Upper lobe of left lung (tissue), 6 donors: ENCODE measurements at regions not wholly inside any gene's neighbourhood (a gene's known extent, or its start where the extent isn't known, plus 50 kb on each side); places are given as distances from the start of the nearest gene placed in this dataset.
A peak's percentile ranks its signal among the peaks of the same experiment; 100 is the strongest.

Source experiments
- ATAC-seq, 2 donors: fragments of 200-7000 bp; cut with Tn5 transposase; one replicate each; pipeline ENCODE4 v1.9.1; 2022; ENCODE audit warnings: mild to moderate bottlenecking in 2 of 2, moderate library complexity in 2 of 2; ENCODE audit not compliant: low FRiP score in 2 of 2
- DNase-seq, 2 donors: peaks; one replicate each; pipeline ENCODE4 v3.0.0-alpha.2; 2019 to 2020
- H3K27ac ChIP-seq, 4 donors: fragments of 200-600 bp; sonication (generic); one replicate each; pipeline ENCODE4 v1.5.1; 2016 to 2019
- H3K27me3 ChIP-seq, 4 donors: fragments of 200-600 bp; sonication (generic); one replicate each; pipeline ENCODE4 v1.5.1; 2017 to 2019
- H3K36me3 ChIP-seq, 4 donors: fragments of 200-600 bp; sonication (generic); one replicate each; pipeline ENCODE4 v1.5.1; 2016 to 2019
- H3K4me1 ChIP-seq, 4 donors: fragments of 200-600 bp; sonication (generic); one replicate each; pipeline ENCODE4 v1.5.1; 2018 to 2019
- H3K4me3 ChIP-seq, 4 donors: fragments of 200-600 bp; sonication (generic); one replicate each; pipeline ENCODE4 v1.5.1; 2017 to 2019; ENCODE audit warnings: mild to moderate bottlenecking in 2 of 4, moderate library complexity in 1 of 4
- H3K9me3 ChIP-seq, 4 donors: fragments of 200-600 bp; sonication (generic); one replicate each; pipeline ENCODE4 v1.5.1; 2018 to 2019
- EP300 ChIP-seq, 4 donors: sonication (generic); formaldehyde crosslinking; IDR thresholded peaks; one replicate each; pipeline ENCODE4 v1.5.1; 2017; ENCODE audit warnings: antibody characterized with exemption in 4 of 4, control low read depth in 2 of 4
- POLR2A ChIP-seq, 4 donors: fragments of 450-650 bp; IDR thresholded peaks; one replicate each; pipeline ENCODE4 v1.5.1; 2016 to 2017; ENCODE audit warnings: antibody characterized with exemption in 4 of 4, mild to moderate bottlenecking in 2 of 4
- POLR2AphosphoS5 ChIP-seq, 2 donors: sonication (generic); formaldehyde crosslinking; IDR thresholded peaks; one replicate each; pipeline ENCODE4 v1.5.1; 2017; ENCODE audit warnings: antibody characterized with exemption in 2 of 2
- WGBS, 2 donors: methylation state at CpG; one replicate each; pipeline ENCODE4 v1.1.5; 2017 to 2018; 5-methylcytosine and 5-hydroxymethylcytosine counted together
- TF ChIP-seq, protein P1 (sequence below), 6 experiments: fragments of 450-650 bp in 4 of 6; fragments of 200-600 bp in 2 of 6; sonication (generic) in 2 of 6; IDR thresholded peaks; one replicate each; pipeline ENCODE4 v1.5.1; 2016 to 2019; ENCODE audit warnings: antibody characterized with exemption in 6 of 6
- donor health status: DM: no; HTN: no; CAD: no; lungs with moderate emphysema.
- donor health status: DM: no; HTN: yes; CAD: no; lungs with severe emphysema.

DNA sequence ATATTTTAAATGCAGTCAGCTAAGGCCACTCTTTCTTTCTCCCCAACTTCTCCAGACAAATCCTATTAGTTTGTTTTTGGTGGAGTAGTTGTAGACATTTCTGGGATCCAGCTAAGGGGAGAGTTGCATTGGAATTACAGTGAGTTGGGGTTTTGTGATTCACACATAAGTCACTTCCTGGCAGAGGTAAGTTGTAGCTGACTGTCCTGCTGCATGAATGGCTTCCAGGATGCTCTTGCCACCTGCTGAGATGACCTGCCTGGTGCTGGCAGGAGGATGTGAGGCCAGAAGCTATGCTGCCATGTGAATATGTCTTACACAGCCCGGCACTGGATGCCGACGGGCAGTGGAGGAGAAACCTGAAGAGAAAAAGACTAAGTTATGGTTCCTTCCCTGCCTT, 243.7 kb downstream of the TDRD15 start:
- no peak for DNase-seq
- ATAC-seq: no peak
- 90 to 97% methylated on average over 3 of the region's 3 CpGs for WGBS, 2 donors
- H3K36me3 ChIP-seq: no peaks in the 10 kb centered on the region
- H3K4me3 ChIP-seq: no peak overlapping the region
- H3K27ac ChIP-seq: no peak overlapping the region
- H3K27me3 ChIP-seq: no peaks in the 10 kb centered on the region
- TF ChIP-seq EP300 (IDR thresholded peaks at IDR 0.05) (no peak), POLR2AphosphoS5 (IDR thresholded peaks at IDR 0.05) (no peak), POLR2A (IDR thresholded peaks at IDR 0.05) (no peak)
- TF ChIP-seq, protein P1, sequence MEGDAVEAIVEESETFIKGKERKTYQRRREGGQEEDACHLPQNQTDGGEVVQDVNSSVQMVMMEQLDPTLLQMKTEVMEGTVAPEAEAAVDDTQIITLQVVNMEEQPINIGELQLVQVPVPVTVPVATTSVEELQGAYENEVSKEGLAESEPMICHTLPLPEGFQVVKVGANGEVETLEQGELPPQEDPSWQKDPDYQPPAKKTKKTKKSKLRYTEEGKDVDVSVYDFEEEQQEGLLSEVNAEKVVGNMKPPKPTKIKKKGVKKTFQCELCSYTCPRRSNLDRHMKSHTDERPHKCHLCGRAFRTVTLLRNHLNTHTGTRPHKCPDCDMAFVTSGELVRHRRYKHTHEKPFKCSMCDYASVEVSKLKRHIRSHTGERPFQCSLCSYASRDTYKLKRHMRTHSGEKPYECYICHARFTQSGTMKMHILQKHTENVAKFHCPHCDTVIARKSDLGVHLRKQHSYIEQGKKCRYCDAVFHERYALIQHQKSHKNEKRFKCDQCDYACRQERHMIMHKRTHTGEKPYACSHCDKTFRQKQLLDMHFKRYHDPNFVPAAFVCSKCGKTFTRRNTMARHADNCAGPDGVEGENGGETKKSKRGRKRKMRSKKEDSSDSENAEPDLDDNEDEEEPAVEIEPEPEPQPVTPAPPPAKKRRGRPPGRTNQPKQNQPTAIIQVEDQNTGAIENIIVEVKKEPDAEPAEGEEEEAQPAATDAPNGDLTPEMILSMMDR (IDR thresholded peaks at IDR 0.05): no peak
- H3K9me3 ChIP-seq: no peaks in the 10 kb centered on the region
- H3K4me1 ChIP-seq: no peaks in the 10 kb centered on the region

DNA sequence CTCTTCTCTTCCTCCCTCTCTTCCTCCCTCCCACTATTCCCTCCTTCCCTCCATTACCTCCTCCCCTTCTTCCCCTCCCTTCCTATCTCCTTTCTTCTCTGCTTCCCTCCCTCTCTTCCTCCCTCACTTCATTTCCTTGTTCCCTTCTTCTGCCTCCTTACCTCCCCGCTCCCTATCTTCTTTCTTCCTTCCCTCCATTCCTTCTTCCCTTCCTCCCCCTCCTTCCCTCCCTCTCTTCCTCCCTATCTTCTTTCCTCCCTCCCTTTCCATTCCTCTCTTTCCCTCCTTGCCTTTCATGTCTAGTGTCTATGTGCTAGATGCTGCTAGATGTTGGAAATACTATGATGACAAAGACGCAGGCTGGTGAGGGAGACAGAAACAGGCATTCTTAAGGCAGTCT, 246.0 kb downstream of the TDRD15 start:
- no peak for DNase-seq
- no peak overlapping the region for H3K27ac ChIP-seq
- H3K4me1 ChIP-seq: no peaks in the 10 kb centered on the region
- no peak for ATAC-seq
- no peak overlapping the region for H3K4me3 ChIP-seq
- no peaks in the 10 kb centered on the region for H3K27me3 ChIP-seq
- no peaks in the 10 kb centered on the region for H3K36me3 ChIP-seq
- WGBS, 2 donors: 82 to 95% methylated on average over 2 of the region's 2 CpGs
- H3K9me3 ChIP-seq: no peaks in the 10 kb centered on the region
- TF ChIP-seq EP300 (IDR thresholded peaks at IDR 0.05) (no peak), POLR2A (IDR thresholded peaks at IDR 0.05) (no peak), POLR2AphosphoS5 (IDR thresholded peaks at IDR 0.05) (no peak)
- TF ChIP-seq, protein P1 (IDR thresholded peaks at IDR 0.05): no peak

DNA sequence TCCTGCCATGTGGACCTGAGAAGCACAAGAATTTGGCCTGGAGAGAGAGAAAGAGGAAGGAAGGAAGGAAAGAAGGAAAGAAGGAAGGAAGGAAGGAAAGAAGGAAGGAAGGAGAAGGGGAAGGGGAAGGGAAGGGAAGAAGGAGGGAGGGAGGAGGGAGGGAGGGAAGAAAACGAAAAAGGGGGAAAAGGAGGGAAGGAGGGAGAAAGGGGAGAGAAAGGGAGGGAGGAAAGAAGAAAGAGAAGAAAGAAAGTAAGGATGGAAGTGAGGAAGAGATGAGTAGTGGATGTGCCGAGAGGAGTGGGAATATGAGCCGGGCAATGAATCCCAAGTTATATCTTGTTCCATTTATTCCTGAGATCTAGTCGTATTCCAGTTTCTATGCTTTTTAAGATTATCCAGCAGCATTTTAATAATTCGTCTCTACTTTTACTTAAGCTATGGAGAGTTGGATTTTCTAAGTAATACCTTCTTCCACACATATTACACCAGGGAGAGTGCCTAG, 247.8 kb downstream of the TDRD15 start:
- WGBS, 2 donors: 75 to 82% methylated on average over 5 of the region's 5 CpGs
- Histone ChIP-seq H3K4me1 (no peaks in the 10 kb centered on the region), H3K27ac (no peak overlapping the region), H3K27me3 (no peaks in the 10 kb centered on the region), H3K9me3 (no peaks in the 10 kb centered on the region), H3K36me3 (no peaks in the 10 kb centered on the region), H3K4me3 (no peak overlapping the region)
- DNase-seq (no peak), ATAC-seq (no peak)
- TF ChIP-seq POLR2AphosphoS5 (IDR thresholded peaks at IDR 0.05): no peak
- TF ChIP-seq POLR2A (IDR thresholded peaks at IDR 0.05): no peak
- no peak for TF ChIP-seq EP300 (IDR thresholded peaks at IDR 0.05)
- TF ChIP-seq, protein P1 (IDR thresholded peaks at IDR 0.05): no peak

DNA sequence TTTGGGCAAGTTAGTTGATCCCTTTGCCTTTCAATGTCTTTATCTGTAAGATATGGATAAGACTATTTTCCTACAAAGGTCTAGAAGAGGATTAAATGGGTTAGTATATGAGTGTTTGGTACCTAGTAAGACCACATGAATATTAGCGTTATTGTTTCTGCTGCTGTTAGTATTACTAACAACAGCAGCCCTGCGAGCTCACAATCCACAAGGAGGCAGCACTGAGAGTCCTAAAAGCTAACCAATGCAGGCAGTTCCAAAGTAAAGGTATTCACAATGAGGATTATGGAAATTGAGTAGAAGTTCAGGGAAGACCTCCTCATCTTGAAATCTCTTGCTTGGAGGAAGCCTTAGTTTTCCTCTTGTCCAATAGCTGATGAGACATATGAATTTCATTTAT, 248.9 kb downstream of the TDRD15 start:
- 61 to 70% methylated on average over 2 of the region's 2 CpGs for WGBS, 2 donors
- Histone ChIP-seq H3K27ac (no peak overlapping the region), H3K4me1 (no peaks in the 10 kb centered on the region), H3K9me3 (no peaks in the 10 kb centered on the region), H3K36me3 (no peaks in the 10 kb centered on the region), H3K4me3 (no peak overlapping the region), H3K27me3 (no peaks in the 10 kb centered on the region)
- DNase-seq (no peak), ATAC-seq (no peak)
- TF ChIP-seq EP300 (IDR thresholded peaks at IDR 0.05) (no peak), POLR2AphosphoS5 (IDR thresholded peaks at IDR 0.05) (no peak), POLR2A (IDR thresholded peaks at IDR 0.05) (no peak)
- TF ChIP-seq, protein P1 (IDR thresholded peaks at IDR 0.05): peak in 3 of 6 experiments; percentile 16 to 30 (median 19)

DNA sequence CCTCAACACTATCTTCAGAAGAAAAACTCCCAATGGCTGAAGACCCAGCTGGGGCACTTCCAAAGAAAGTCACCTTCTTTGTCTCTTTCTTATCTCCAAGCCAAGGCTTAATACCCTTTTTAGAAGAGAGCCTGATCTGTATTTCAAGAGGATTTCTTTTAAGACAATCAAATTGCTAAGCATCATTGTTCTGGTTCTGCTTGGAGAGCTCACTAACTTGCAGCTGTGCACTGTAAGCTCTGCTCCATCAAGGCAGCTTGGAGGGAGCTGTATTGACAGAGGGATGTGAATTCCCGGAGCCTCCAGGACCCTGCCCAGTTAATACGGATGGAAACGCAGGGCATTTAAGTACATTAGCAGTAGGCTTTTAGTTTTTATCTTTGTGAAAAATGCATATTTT, 253.1 kb downstream of the TDRD15 start:
- H3K4me3 ChIP-seq: no peak overlapping the region
- no peak overlapping the region for H3K27ac ChIP-seq
- no peaks in the 10 kb centered on the region for H3K27me3 ChIP-seq
- 74 to 86% methylated on average over 3 of the region's 3 CpGs for WGBS, 2 donors
- no peak for DNase-seq
- TF ChIP-seq POLR2AphosphoS5 (IDR thresholded peaks at IDR 0.05): no peak
- TF ChIP-seq, protein P1 (IDR thresholded peaks at IDR 0.05): no peak
- no peak for TF ChIP-seq POLR2A (IDR thresholded peaks at IDR 0.05)
- no peak for TF ChIP-seq EP300 (IDR thresholded peaks at IDR 0.05)
- H3K36me3 ChIP-seq: no peaks in the 10 kb centered on the region
- no peaks in the 10 kb centered on the region for H3K4me1 ChIP-seq
- H3K9me3 ChIP-seq: no peaks in the 10 kb centered on the region
- no peak for ATAC-seq
